ENCODE measurements at regions not wholly inside any gene's neighbourhood (a gene's known extent, or its start where the extent isn't known, plus 50 kb on each side); places are given as distances from the start of the nearest gene placed in this dataset.
"Not testable (repeated sequence)": the region's sequence is repeated elsewhere in the genome, so short reads cannot be mapped to it uniquely, and the experiment has no call there.

DNA sequence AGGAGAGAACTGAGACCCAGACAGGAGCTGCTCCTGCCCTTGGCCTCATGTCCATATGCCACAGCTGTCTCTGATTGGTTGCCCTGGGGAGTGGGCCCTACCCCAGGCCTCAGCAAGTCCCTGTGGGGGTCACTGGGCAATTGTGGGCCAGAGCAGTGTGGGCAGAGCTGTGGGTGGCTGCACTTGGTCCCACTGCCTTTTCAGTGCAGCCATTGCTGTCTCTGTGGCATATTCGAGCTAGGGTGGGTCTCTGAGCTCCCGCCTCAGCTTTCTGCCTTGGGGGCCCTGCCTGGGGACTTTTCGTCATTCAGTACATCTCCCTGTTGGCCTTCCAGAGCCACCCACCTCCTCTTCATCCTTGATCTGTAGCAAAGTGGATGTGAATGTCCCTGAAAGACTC, 69.8 kb upstream of the LRPAP1 start:
- no peaks in the 10 kb centered on the region for H3K4me1 Mint-ChIP-seq (ENCODE audit: low read depth in 2 of 2)
- H3K36me3 Mint-ChIP-seq (ENCODE audit: insufficient read depth), result no peaks in the 10 kb centered on the region
- ATAC-seq (replicated peaks) (no peak), DNase-seq (no peak)
- peaks cover 0 to 9% of the 10 kb centered on the region in 2 donors for H3K27me3 Mint-ChIP-seq
- no peaks in the 10 kb centered on the region for H3K9me3 Mint-ChIP-seq
- no peak overlapping the region for H3K27ac Mint-ChIP-seq
- H3K4me3 Mint-ChIP-seq, result no peak overlapping the region

DNA sequence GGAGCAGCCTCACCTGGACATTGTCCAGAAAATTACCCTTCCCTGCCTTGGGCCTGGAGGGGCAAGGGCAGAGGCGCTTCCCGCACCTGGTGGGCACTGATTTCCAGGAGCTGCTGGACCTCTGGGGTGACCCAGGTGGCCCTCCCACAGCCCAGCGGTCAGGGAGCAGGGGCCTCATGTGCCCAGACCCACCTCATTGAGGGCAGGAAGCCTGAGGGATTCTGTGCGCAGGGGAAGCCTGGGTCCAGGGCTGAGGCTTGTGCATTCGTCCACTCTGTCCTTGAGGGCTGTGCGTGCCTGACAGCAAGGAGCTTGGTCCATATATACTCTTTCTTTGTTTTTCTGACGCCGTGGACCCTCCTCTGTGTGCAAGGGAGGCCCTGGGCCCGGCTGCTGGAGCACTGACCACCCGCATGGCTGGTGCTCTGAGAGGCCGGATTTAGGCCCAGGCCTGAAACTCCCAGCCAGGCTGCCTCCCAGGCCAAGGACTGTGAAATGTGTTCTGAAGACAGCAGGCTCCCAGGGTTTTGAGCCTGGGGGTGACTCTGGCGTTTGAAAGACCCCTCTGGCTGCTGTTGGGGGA, 69.0 kb upstream of the LRPAP1 start:
- not testable (repeated sequence) for H3K4me1 Mint-ChIP-seq (ENCODE audit: low read depth in 2 of 2); H3K9me3 Mint-ChIP-seq; DNase-seq; H3K27ac Mint-ChIP-seq; H3K36me3 Mint-ChIP-seq (ENCODE audit: insufficient read depth); H3K4me3 Mint-ChIP-seq; ATAC-seq (replicated peaks)
- peaks cover 7 to 17% of the 10 kb centered on the region in 2 donors for H3K27me3 Mint-ChIP-seq

DNA sequence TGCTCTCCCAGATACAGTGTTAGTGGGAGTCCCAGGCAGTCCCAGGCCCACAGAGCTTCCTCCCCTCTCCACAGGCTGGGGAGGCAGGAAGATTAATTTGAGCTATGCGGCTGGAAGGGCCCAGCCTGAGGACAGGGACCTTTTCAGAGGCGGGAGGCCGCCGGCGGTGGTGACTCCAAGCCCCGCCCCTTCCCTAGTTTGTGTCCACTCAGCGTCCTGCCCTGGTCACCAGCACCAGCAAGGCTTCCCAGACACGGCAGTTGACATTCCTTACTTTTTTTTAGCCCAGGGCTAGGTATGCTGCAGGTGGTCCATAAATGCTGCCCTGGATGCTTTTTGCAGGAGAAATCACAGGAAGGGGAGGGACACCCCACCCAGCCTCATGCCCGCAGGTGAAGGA, 67.7 kb upstream of the LRPAP1 start:
- ATAC-seq (replicated peaks) (no peak), DNase-seq (no peak)
- Mint-ChIP-seq H3K36me3 (ENCODE audit: insufficient read depth) (no peaks in the 10 kb centered on the region), H3K27ac (no peak overlapping the region), H3K27me3 (peaks cover 15 to 29% of the 10 kb centered on the region in 2 donors), H3K4me3 (no peak overlapping the region), H3K9me3 (no peaks in the 10 kb centered on the region), H3K4me1 (ENCODE audit: low read depth in 2 of 2) (no peaks in the 10 kb centered on the region)

DNA sequence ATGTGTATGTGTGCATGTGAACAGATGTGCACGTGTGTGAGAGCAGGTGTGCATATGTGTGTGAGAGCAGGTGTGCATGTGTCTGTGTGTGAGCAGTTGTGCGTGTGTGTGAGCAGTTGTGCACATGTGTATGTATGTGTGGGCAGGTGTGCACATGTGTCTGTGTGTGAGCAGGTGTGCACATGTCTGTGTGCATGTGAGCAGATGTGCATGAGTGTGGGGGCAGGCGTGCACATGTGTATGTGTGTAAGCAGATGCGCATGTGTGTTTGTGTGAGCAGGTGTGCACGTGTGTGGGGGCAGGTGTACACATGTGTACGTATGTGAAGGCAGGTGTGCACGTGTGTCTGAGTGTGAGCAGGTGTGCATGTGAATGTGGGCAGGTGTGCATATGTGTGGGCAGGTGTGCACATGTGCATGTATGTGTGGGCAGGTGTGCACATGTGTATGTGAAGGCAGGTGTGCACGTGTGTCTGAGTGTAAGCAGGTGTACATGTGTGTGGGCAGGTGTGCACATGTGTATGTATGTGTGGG, 66.5 kb upstream of the LRPAP1 start:
- DNase-seq (no peak), ATAC-seq (replicated peaks) (no peak)
- H3K36me3 Mint-ChIP-seq (ENCODE audit: insufficient read depth), result no peaks in the 10 kb centered on the region
- no peak overlapping the region for H3K27ac Mint-ChIP-seq
- H3K9me3 Mint-ChIP-seq, result no peaks in the 10 kb centered on the region
- peaks cover 24 to 41% of the 10 kb centered on the region in 2 donors for H3K27me3 Mint-ChIP-seq
- no peak overlapping the region for H3K4me3 Mint-ChIP-seq
- H3K4me1 Mint-ChIP-seq (ENCODE audit: low read depth in 2 of 2), result no peaks in the 10 kb centered on the region

DNA sequence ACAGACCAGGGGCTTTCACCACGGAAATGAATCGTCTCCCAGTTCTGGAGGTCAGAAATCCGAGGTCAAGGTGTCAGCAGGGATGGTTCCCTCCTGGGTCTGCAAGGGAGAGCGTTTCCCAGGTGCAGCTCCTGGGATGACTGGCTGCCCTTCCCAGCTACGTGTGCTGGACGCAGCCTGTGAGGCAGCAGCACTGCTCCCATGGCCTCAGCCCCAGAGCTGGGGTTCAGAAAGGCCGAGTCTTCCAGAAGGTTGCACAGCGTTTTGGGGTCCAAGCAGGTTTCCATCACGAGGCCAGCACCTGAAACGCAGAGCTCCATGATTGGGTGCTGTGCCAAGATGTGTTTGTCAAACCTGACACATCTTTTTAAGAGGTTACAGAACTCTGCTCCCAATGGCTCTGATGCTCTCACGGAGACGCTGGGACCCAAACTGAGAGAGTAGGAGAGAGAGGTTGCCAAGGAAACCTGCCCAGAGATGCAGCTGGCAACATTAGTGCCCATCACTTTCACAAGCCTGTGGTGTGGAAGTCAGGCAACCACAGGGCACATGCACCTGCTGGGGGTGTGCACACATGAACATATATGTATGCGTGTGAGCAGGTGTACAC, 65.8 kb upstream of the LRPAP1 start:
- H3K9me3 Mint-ChIP-seq; H3K4me1 Mint-ChIP-seq (ENCODE audit: low read depth in 2 of 2); DNase-seq; ATAC-seq (replicated peaks); H3K4me3 Mint-ChIP-seq; H3K27ac Mint-ChIP-seq; H3K36me3 Mint-ChIP-seq (ENCODE audit: insufficient read depth): not testable (repeated sequence)
- H3K27me3 Mint-ChIP-seq, result peaks cover 31 to 49% of the 10 kb centered on the region in 2 donors

DNA sequence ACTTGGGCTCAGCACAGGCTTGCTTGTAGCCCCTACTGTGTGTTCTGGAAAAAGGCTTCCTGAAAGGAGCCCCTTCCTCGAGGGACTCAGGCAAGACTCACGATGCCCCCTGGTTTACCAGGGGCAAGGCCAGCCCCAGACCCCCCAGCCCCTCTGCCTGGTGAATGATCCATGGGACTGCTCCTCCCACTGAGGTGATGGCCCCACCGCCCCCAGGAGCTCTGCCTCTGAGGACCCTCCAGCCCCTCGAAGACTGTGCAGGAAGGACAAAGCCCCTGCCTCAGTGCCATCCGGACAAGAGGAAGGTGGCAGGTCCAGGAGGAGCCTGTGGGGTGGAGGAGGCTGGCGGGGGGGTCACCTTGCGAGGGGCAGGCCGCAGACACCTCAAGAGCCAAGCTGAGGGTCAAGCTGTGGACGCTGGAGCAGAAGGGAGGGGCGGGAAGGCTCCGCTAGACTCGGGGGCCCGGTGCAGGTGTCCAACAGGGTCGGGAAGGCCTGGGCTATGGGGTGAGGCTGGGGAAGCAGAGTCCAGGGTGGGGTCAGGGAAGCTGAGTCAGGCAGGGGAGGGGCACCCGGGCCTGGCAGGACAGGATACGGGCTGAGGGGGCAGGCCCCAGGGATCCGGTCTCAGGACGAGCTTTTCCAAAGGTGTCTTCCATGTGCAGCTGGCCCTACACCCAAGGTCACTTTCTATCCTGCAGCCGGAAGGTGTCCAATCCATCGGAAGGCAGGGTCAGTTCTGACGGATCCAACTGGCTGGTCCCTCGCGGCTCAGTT, 64.9 kb upstream of the LRPAP1 start:
- not testable (repeated sequence) for H3K36me3 Mint-ChIP-seq (ENCODE audit: insufficient read depth); DNase-seq; H3K9me3 Mint-ChIP-seq; H3K4me1 Mint-ChIP-seq (ENCODE audit: low read depth in 2 of 2); ATAC-seq (replicated peaks); H3K4me3 Mint-ChIP-seq
- H3K27ac Mint-ChIP-seq, result peak overlapping the region in 1 of 2 donors; percentile 25
- H3K27me3 Mint-ChIP-seq, result peaks cover 38 to 51% of the 10 kb centered on the region in 2 donors

DNA sequence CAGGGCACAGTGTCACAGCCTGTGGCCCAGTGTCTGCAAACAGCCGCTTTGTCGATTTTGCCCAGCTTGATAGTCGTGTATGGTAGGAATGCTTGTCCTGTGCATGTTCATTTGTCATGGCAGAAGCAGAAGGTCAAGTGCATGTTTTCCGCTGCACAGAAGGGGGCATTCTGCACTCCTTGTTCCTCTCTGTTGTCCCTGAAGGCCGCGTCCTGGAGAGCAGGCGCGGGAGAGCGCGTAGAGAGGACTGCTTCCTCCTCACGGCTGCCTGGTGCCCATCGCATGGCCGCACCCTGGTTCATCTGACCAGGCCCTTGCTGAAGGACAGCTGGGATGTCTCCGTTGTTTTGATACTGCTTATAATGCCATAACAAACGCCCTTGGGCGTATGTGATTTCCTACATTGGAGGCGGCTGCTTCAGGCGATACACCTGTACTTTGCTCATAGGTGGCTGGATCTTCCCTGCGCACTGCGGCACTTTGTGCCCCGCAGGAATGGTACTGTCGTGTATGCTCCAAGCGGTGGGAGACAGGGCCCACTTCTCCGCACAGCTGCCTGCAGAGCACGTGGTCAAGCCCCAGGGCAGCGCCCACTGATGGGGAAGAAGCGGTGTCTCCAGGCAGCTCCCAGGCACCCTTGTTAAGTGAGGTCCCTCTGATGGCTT, 63.5 kb upstream of the LRPAP1 start:
- ATAC-seq (replicated peaks); H3K4me1 Mint-ChIP-seq (ENCODE audit: low read depth in 2 of 2); H3K27ac Mint-ChIP-seq; H3K4me3 Mint-ChIP-seq; H3K9me3 Mint-ChIP-seq; H3K36me3 Mint-ChIP-seq (ENCODE audit: insufficient read depth); DNase-seq: not testable (repeated sequence)
- peaks cover 38 to 50% of the 10 kb centered on the region in 2 donors for H3K27me3 Mint-ChIP-seq

DNA sequence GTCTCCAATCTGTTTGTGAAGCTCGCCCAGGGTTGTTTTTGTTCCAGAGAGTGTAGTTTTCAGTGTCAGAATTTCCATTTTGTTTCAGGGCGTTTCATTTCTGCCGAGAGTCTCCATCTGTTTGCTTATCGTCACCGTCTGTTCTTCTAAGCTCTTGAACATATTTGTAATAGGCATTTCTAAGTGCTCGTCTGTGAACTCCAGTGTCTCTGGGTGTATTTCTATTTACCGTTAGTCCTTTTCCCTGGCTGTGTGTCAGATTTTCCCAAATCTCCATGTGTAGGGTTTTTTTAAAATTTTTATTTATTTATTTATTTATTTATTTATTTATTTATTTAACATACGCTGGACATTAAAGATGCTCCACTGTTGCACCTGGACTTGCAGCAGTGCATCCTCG, 62.5 kb upstream of the LRPAP1 start:
- H3K27me3 Mint-ChIP-seq, result peaks cover 38 to 50% of the 10 kb centered on the region in 2 donors
- not testable (repeated sequence) for DNase-seq; H3K4me1 Mint-ChIP-seq (ENCODE audit: low read depth in 2 of 2); H3K4me3 Mint-ChIP-seq; H3K36me3 Mint-ChIP-seq (ENCODE audit: insufficient read depth); H3K27ac Mint-ChIP-seq; H3K9me3 Mint-ChIP-seq; ATAC-seq (replicated peaks)

DNA sequence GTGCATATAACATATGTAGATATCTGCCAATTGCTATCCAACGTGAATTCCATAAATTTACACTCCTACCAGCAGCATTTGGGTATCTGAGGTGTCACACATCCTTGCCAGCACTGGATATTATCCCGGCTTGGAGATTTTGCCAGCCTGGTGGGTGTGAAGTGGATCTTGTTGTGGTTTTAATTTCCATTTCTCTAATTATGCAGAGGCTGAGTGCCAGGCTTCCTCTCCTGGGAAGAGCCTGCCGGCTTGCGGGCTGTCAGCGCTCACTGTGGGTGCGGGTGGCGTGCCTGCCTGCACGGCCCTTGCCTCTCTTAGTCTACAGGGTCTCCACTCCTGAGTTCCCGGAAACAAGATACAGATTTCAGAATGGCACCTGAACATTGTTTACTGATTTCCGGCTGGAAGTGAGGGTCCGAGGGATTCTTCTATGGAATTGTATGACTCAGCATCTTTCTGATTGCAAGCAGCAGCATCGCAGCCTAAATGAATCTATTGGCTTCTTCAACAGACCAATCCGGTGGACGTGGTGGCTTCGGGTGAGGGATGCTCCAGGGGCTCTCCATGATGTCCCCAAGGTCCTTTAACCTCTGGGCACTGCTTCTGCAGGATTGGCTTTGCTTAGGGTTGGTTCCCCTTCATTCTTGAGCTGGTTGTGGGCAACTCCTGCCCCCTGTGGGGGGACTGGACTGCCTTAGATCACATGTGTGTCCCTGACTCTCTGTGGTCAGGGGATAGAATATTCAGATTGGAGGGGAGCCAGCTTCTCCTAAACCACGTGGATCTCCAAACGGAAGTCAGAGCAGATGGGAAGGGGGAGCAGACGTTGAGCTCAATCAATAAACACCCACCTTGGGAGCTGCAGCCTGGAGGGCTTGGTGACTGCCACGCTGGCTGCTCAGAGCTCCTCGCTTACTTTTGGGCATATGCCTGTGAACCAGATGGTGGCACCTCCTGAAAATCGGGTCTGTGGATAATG, 58.0 kb upstream of the LRPAP1 start:
- H3K27ac Mint-ChIP-seq; H3K4me3 Mint-ChIP-seq; H3K9me3 Mint-ChIP-seq; H3K36me3 Mint-ChIP-seq (ENCODE audit: insufficient read depth); DNase-seq; H3K4me1 Mint-ChIP-seq (ENCODE audit: low read depth in 2 of 2); ATAC-seq (replicated peaks): not testable (repeated sequence)
- H3K27me3 Mint-ChIP-seq, result peaks cover 25 to 32% of the 10 kb centered on the region in 2 donors

DNA sequence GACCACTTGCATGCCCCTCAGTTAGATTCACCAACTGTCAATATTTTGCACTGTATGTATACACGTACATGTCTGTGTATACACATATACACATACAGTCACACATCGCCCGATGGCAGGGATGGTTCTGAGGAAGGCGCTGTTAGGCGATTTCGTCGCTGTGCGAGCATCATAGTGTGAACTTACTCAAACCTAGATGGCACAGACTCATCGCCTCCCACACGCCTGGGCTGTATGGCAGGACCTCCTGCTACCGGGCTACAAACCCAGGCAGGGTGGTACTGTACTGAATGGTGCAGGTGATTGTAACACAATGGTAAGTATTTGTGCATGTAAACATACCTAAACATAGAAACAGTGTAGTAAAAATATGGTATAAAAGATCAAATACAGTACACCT, 57.2 kb upstream of the LRPAP1 start:
- not testable (repeated sequence) for DNase-seq; H3K4me3 Mint-ChIP-seq; H3K4me1 Mint-ChIP-seq (ENCODE audit: low read depth in 2 of 2); H3K36me3 Mint-ChIP-seq (ENCODE audit: insufficient read depth); H3K27ac Mint-ChIP-seq; ATAC-seq (replicated peaks); H3K9me3 Mint-ChIP-seq
- peaks cover 18 to 23% of the 10 kb centered on the region in 2 donors for H3K27me3 Mint-ChIP-seq

DNA sequence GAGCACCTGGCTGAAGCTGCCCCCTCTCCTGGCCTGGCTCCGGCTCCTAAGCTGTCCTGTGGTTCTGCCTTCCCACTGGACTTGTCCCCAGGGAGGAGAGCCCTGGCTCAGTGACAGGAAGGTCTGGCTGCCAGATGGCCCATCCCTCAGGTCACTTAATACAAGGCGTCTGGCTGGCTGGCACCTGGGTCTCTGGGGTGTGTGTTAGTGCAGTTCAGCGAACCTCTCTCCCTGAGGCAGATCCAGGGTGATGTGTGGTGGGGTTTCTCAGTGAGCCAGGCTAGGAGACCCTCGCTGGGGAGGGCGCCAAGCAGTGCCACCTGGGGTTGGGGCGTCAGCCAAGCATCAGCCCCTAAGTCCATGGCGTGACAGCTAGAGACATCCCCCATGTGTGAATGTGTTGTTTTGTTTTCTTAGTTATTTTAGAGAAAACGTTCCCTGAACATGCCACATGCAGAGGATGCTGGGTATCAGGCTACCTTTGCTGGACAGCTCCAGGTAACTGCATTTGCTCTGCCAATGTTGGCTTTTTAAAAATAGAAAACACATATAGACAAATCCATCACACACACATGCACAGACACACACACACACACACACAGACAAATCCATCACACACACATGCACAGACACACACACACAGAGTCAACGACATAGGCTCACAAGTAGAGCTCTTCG, 56.4 kb upstream of the LRPAP1 start:
- peaks cover 13 to 16% of the 10 kb centered on the region in 2 donors for H3K27me3 Mint-ChIP-seq
- not testable (repeated sequence) for H3K27ac Mint-ChIP-seq; H3K4me1 Mint-ChIP-seq (ENCODE audit: low read depth in 2 of 2); H3K4me3 Mint-ChIP-seq; ATAC-seq (replicated peaks); DNase-seq; H3K36me3 Mint-ChIP-seq (ENCODE audit: insufficient read depth); H3K9me3 Mint-ChIP-seq

DNA sequence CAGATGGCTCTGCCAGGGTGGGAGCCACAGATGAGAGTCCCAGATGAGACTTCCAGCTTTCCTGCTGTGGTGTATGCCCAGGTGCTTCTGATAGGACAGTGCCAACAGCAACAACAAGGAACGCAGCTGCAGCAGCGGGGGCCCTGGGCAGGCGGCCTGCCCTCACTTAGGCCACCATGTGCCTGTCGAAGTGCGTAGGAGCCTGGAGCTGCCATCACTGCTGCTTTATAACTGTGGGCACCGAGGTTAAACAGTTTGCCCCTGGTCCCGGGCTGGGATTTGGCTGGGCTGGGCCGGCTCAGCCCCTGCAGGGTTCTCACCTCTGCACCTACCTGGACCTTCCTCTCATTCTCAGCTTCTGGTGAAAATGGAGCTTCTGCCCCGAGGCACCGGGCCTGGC, 54.4 kb upstream of the LRPAP1 start:
- not testable (repeated sequence) for ATAC-seq (replicated peaks); H3K4me1 Mint-ChIP-seq (ENCODE audit: low read depth in 2 of 2)
- peaks cover 0 to 15% of the 10 kb centered on the region in 2 donors for H3K27me3 Mint-ChIP-seq

More for the DNA sequence above, 54.4 kb upstream of the LRPAP1 start:
- not testable (repeated sequence) for H3K9me3 Mint-ChIP-seq; H3K4me3 Mint-ChIP-seq; H3K36me3 Mint-ChIP-seq (ENCODE audit: insufficient read depth); H3K27ac Mint-ChIP-seq; DNase-seq
